HCT116 (cell line): ENCODE measurements at regions not wholly inside any gene's neighbourhood (a gene's known extent, or its start where the extent isn't known, plus 50 kb on each side); places are given as distances from the start of the nearest gene placed in this dataset.

Experiments
- CEBPB ChIP-seq: IDR thresholded peaks from 2 replicates; pipeline ENCODE4 v1.6.1; 2012; ENCODE audit warnings: low read depth
- CTCF ChIP-seq, 3 experiments: fragments of 200-600 bp in 1 of 3; sonication (generic) in 1 of 3; IDR thresholded peaks in 2 of 3; conservative IDR thresholded peaks in 1 of 3; 2 replicates each; pipeline ENCODE4 v1.5.1; 2012 to 2017; ENCODE audit warnings: low read depth in 2 of 3, low read length in 2 of 3, antibody characterized with exemption in 1 of 3, borderline replicate concordance in 1 of 3, control low read depth in 1 of 3, mild to moderate bottlenecking in 1 of 3, mixed read lengths in 1 of 3, mixed run types in 1 of 3, moderate library complexity in 1 of 3; ENCODE audit not compliant: insufficient read depth in 1 of 3
- YY1 ChIP-seq: IDR thresholded peaks from 2 replicates; pipeline ENCODE4 v1.6.1; 2011; ENCODE audit warnings: low read length, low read depth, moderate library complexity, mild to moderate bottlenecking; ENCODE audit not compliant: insufficient replicate concordance; ENCODE audit errors: extremely low read depth

- no peak for TF ChIP-seq CTCF (IDR thresholded peaks at IDR 0.05 in 2 of 3, conservative IDR thresholded peaks at IDR 0.05 in 1 of 3; ENCODE audit: borderline replicate concordance in 1 of 3, insufficient read depth in 1 of 3, low read depth in 2 of 3, low read length in 2 of 3)
- TF ChIP-seq YY1, result no peak
- no peak; the same call in none of the 2 replicates for TF ChIP-seq CEBPB
Observed at GRCh38 chr5:175124821-175125220, 319.2 kb downstream of the DRD1 start.
